GM12891 (cell line): ENCODE measurements at regions not wholly inside any gene's neighbourhood (a gene's known extent, or its start where the extent isn't known, plus 50 kb on each side); places are given as distances from the start of the nearest gene placed in this dataset.

ENCODE experiments used
- POLR2A ChIP-seq: IDR thresholded peaks from 2 replicates; pipeline ENCODE4 v1.6.1; 2011; ENCODE audit warnings: low read depth, low read length, control low read depth
- POLR2AphosphoS5 ChIP-seq: IDR thresholded peaks from 2 replicates; pipeline ENCODE4 v1.6.1; 2011; ENCODE audit warnings: low read depth, low read length, control low read depth
- POU2F2 ChIP-seq: IDR thresholded peaks from 2 replicates; pipeline ENCODE4 v1.6.1; 2011; ENCODE audit warnings: low read depth, mild to moderate bottlenecking, control low read depth, low read length, moderate library complexity
- TAF1 ChIP-seq: IDR thresholded peaks from 2 replicates; pipeline ENCODE4 v1.6.1; 2011; ENCODE audit warnings: low read depth, low read length, control low read depth

- no peak for TF ChIP-seq POLR2A
- TF ChIP-seq POU2F2 = no peak
- no peak for TF ChIP-seq POLR2AphosphoS5
- TF ChIP-seq TAF1 = no peak
These were observed 181.9 kb downstream of the CEP135 start for GRCh38 chr4:56130606-56131155.
